Esophagus muscularis mucosa (tissue), 3 donors: ENCODE measurements at regions not wholly inside any gene's neighbourhood (a gene's known extent, or its start where the extent isn't known, plus 50 kb on each side); places are given as distances from the start of the nearest gene placed in this dataset.
"Not testable (repeated sequence)": the region's sequence is repeated elsewhere in the genome, so short reads cannot be mapped to it uniquely, and the experiment has no call there.

ENCODE experiments used
- EP300 ChIP-seq: sonication (generic); formaldehyde crosslinking; IDR thresholded peaks from one replicate; pipeline ENCODE4 v1.6.1; 2017; ENCODE audit warnings: antibody characterized with exemption
- POLR2A ChIP-seq: fragments of 450-650 bp; IDR thresholded peaks from one replicate; pipeline ENCODE4 v1.6.1; 2017; ENCODE audit warnings: antibody characterized with exemption, moderate library complexity, mild to moderate bottlenecking, low read depth
- POLR2AphosphoS5 ChIP-seq, 2 donors: sonication (generic); formaldehyde crosslinking; IDR thresholded peaks; one replicate each; pipeline ENCODE4 v1.6.1; 2017; ENCODE audit warnings: antibody characterized with exemption in 2 of 2

GRCh38 chr2:111263380-111264017 is 142.8 kb downstream of the BCL2L11 start:
- TF ChIP-seq POLR2AphosphoS5 (IDR thresholded peaks at IDR 0.05); POLR2A; EP300: not testable (repeated sequence)
